Mesenchymal stem cell (in vitro differentiated cells and primary cell): ENCODE measurements at regions not wholly inside any gene's neighbourhood (a gene's known extent, or its start where the extent isn't known, plus 50 kb on each side); places are given as distances from the start of the nearest gene placed in this dataset.

Experiments
- DNase-seq: peaks from one replicate; pipeline ENCODE4 v3.0.0-alpha.2; 2013
- H2AFZ ChIP-seq: one replicate; pipeline ENCODE4 v1.6.1; 2013; ENCODE audit warnings: low read depth, mild to moderate bottlenecking, control low read depth, inconsistent platforms, low read length, moderate library complexity
- H2AK5ac ChIP-seq: 2 replicates; pipeline ENCODE4 v1.6.1; 2013; ENCODE audit warnings: low read length, moderate library complexity, mild to moderate bottlenecking, inconsistent platforms; ENCODE audit not compliant: severe bottlenecking
- H2BK120ac ChIP-seq: one replicate; pipeline ENCODE4 v1.6.1; 2013; ENCODE audit warnings: low read depth, mild to moderate bottlenecking, inconsistent platforms, low read length, moderate library complexity
- H2BK12ac ChIP-seq, 2 experiments: one replicate each; pipeline ENCODE4 v1.6.1; 2013; ENCODE audit warnings: inconsistent platforms in 2 of 2, low read length in 2 of 2, mild to moderate bottlenecking in 2 of 2, moderate library complexity in 2 of 2, control low read depth in 1 of 2
- H2BK15ac ChIP-seq: one replicate; pipeline ENCODE4 v1.6.1; 2013; ENCODE audit warnings: mild to moderate bottlenecking, low read depth, inconsistent platforms; ENCODE audit not compliant: poor library complexity, severe bottlenecking
- H2BK5ac ChIP-seq: 2 replicates; pipeline ENCODE4 v1.6.1; 2013; ENCODE audit warnings: low read depth, mild to moderate bottlenecking, low read length, control low read depth, inconsistent platforms; ENCODE audit not compliant: poor library complexity, severe bottlenecking
- H3K14ac ChIP-seq, 2 experiments: one replicate each; pipeline ENCODE4 v1.6.1; 2013; ENCODE audit warnings: inconsistent platforms in 2 of 2, low read length in 2 of 2, control low read depth in 1 of 2, mild to moderate bottlenecking in 1 of 2, moderate library complexity in 1 of 2
- H3K18ac ChIP-seq, 2 experiments: one replicate each; pipeline ENCODE4 v1.6.1; 2013; ENCODE audit warnings: inconsistent platforms in 2 of 2, low read length in 2 of 2, control low read depth in 1 of 2, low read depth in 1 of 2, mild to moderate bottlenecking in 1 of 2
- H3K23ac ChIP-seq, 2 experiments: one replicate each; pipeline ENCODE4 v1.6.1; 2013; ENCODE audit warnings: inconsistent platforms in 2 of 2, low read length in 2 of 2, mild to moderate bottlenecking in 2 of 2, moderate library complexity in 2 of 2, control low read depth in 1 of 2
- H3K27ac ChIP-seq: 2 replicates; pipeline ENCODE4 v1.5.1; 2013; ENCODE audit warnings: mild to moderate bottlenecking, moderate library complexity, low read length, control low read depth, inconsistent platforms; ENCODE audit not compliant: poor library complexity, severe bottlenecking
- H3K27me3 ChIP-seq, 2 experiments: 2 replicates each; pipeline versions ENCODE4 v1.6.1 to v1.7.0; 2013; ENCODE audit warnings: low read length in 2 of 2, mild to moderate bottlenecking in 2 of 2, moderate library complexity in 2 of 2, control low read depth in 1 of 2, inconsistent platforms in 1 of 2; ENCODE audit not compliant: control insufficient read depth in 1 of 2, insufficient read depth in 1 of 2
- H3K36me3 ChIP-seq, 2 experiments: 2 replicates each; pipeline versions ENCODE4 v1.6.1 to v1.7.0; 2013; ENCODE audit warnings: low read length in 2 of 2, control low read depth in 1 of 2, inconsistent platforms in 1 of 2, low read depth in 1 of 2, mild to moderate bottlenecking in 1 of 2; ENCODE audit not compliant: insufficient read depth in 2 of 2, control insufficient read depth in 1 of 2
- H3K4ac ChIP-seq, 2 experiments: one replicate each; pipeline ENCODE4 v1.6.1; 2013; ENCODE audit warnings: inconsistent platforms in 2 of 2, low read length in 2 of 2, mild to moderate bottlenecking in 2 of 2, moderate library complexity in 2 of 2, control low read depth in 1 of 2, low read depth in 1 of 2
- H3K4me1 ChIP-seq: 2 replicates; pipeline ENCODE4 v1.6.1; 2013; ENCODE audit warnings: low read depth, low read length, control low read depth; ENCODE audit not compliant: control insufficient read depth, insufficient read depth
- H3K4me2 ChIP-seq: 2 replicates; pipeline ENCODE4 v1.6.1; 2013; ENCODE audit warnings: low read length, mild to moderate bottlenecking, inconsistent platforms; ENCODE audit not compliant: poor library complexity, severe bottlenecking
- H3K4me3 ChIP-seq, 2 experiments: 2 replicates each; pipeline versions ENCODE4 v1.5.1 to v1.7.0; 2013; ENCODE audit warnings: low read length in 2 of 2, mild to moderate bottlenecking in 2 of 2, control low read depth in 1 of 2, low read depth in 1 of 2; ENCODE audit not compliant: insufficient read depth in 1 of 2
- H3K79me1 ChIP-seq: replicated peaks from 2 replicates; pipeline ENCODE4 v1.6.1; 2013; ENCODE audit warnings: mild to moderate bottlenecking, control low read depth, low read length, inconsistent platforms; ENCODE audit not compliant: poor library complexity, severe bottlenecking
- H3K9ac ChIP-seq: 2 replicates; pipeline ENCODE4 v1.7.0; 2013; ENCODE audit warnings: mild to moderate bottlenecking, low read length, moderate library complexity
- H3K9me3 ChIP-seq: 2 replicates; pipeline ENCODE4 v1.7.0; 2013; ENCODE audit warnings: mild to moderate bottlenecking, low read length; ENCODE audit not compliant: control insufficient read depth
- H4K8ac ChIP-seq: one replicate; pipeline ENCODE4 v1.6.1; 2013; ENCODE audit warnings: inconsistent platforms, mild to moderate bottlenecking, low read length, moderate library complexity
- H4K91ac ChIP-seq: one replicate; pipeline ENCODE4 v1.6.1; 2013; ENCODE audit warnings: mild to moderate bottlenecking, low read length, inconsistent platforms
- WGBS: methylation state at CpG from one replicate; pipeline ENCODE4 v1.1.7; 2013; ENCODE audit warnings: mixed read lengths; 5-methylcytosine and 5-hydroxymethylcytosine counted together

- DNase-seq, result no peak
- no peak overlapping the region for H2BK15ac ChIP-seq
- H3K23ac ChIP-seq, result no peak overlapping the region
- no peak overlapping the region for H4K91ac ChIP-seq
- H3K18ac ChIP-seq, result no peak overlapping the region
- H3K27ac ChIP-seq, result no peak overlapping the region
- H2BK12ac ChIP-seq, result no peak overlapping the region
- H3K79me1 ChIP-seq, result no peaks in the 10 kb centered on the region
- no peak overlapping the region for H3K4me2 ChIP-seq
- no peak overlapping the region for H2BK120ac ChIP-seq
- H4K8ac ChIP-seq, result no peak overlapping the region
- H3K4me1 ChIP-seq, result no peaks in the 10 kb centered on the region
- no peak overlapping the region for H2BK5ac ChIP-seq
- H3K9me3 ChIP-seq, result peaks cover 2% of the 10 kb centered on the region
- H3K9ac ChIP-seq, result no peak overlapping the region
- no peak overlapping the region for H3K4me3 ChIP-seq
- no peak overlapping the region for H3K4ac ChIP-seq
- no peak overlapping the region for H3K14ac ChIP-seq
- H3K27me3 ChIP-seq, result no peaks in the 10 kb centered on the region
- WGBS, result 11% methylated on average over 3 of the region's 3 CpGs
- no peaks in the 10 kb centered on the region for H3K36me3 ChIP-seq
- no peak overlapping the region for H2AFZ ChIP-seq
- H2AK5ac ChIP-seq, result no peak overlapping the region
These were observed 1281.1 kb downstream of the TMEM121 start for GRCh38 chr14:106807493-106807892.

- no peak overlapping the region for H2AFZ ChIP-seq
- no peak for DNase-seq
- H3K36me3 ChIP-seq, result no peaks in the 10 kb centered on the region
- H2AK5ac ChIP-seq, result no peak overlapping the region
- no peak overlapping the region for H3K4me3 ChIP-seq
- H4K91ac ChIP-seq, result no peak overlapping the region
- H3K27ac ChIP-seq, result no peak overlapping the region
- no peak overlapping the region for H2BK5ac ChIP-seq
- no peak overlapping the region for H3K23ac ChIP-seq
- no peaks in the 10 kb centered on the region for H3K79me1 ChIP-seq
- H4K8ac ChIP-seq, result no peak overlapping the region
- no peak overlapping the region for H3K14ac ChIP-seq
- H3K9me3 ChIP-seq, result peaks cover 2% of the 10 kb centered on the region
- no peak overlapping the region for H3K18ac ChIP-seq
- no peak overlapping the region for H3K4ac ChIP-seq
- no peak overlapping the region for H3K9ac ChIP-seq
- H3K27me3 ChIP-seq, result no peaks in the 10 kb centered on the region
- H3K4me2 ChIP-seq, result no peak overlapping the region
- no peak overlapping the region for H2BK120ac ChIP-seq
- WGBS, result 0% methylated on average over 1 of the region's 3 CpGs
- H2BK15ac ChIP-seq, result no peak overlapping the region
- no peaks in the 10 kb centered on the region for H3K4me1 ChIP-seq
- no peak overlapping the region for H2BK12ac ChIP-seq
These were observed 1282.1 kb downstream of the TMEM121 start for GRCh38 chr14:106808458-106808857.

GRCh38 chr14:106808907-106809306 lies 1282.5 kb downstream of the TMEM121 start:
- H4K91ac ChIP-seq, result no peak overlapping the region
- WGBS, result no CpG with 5 or more reads among the region's 2 CpGs
- H3K27me3 ChIP-seq, result no peaks in the 10 kb centered on the region
- no peaks in the 10 kb centered on the region for H3K4me1 ChIP-seq
- H3K9me3 ChIP-seq, result peaks cover 2% of the 10 kb centered on the region
- H3K4me2 ChIP-seq, result no peak overlapping the region
- H3K18ac ChIP-seq, result no peak overlapping the region
- H3K4ac ChIP-seq, result no peak overlapping the region
- H3K79me1 ChIP-seq, result no peaks in the 10 kb centered on the region
- H3K4me3 ChIP-seq, result no peak overlapping the region
- H2AK5ac ChIP-seq, result no peak overlapping the region
- no peak overlapping the region for H2BK120ac ChIP-seq
- no peak overlapping the region for H2BK5ac ChIP-seq
- H2BK12ac ChIP-seq, result no peak overlapping the region
- no peak overlapping the region for H3K27ac ChIP-seq
- H3K9ac ChIP-seq, result no peak overlapping the region
- no peak overlapping the region for H3K23ac ChIP-seq
- no peak overlapping the region for H2BK15ac ChIP-seq
- DNase-seq, result no peak
- no peaks in the 10 kb centered on the region for H3K36me3 ChIP-seq
- H3K14ac ChIP-seq, result no peak overlapping the region
- H2AFZ ChIP-seq, result no peak overlapping the region
- no peak overlapping the region for H4K8ac ChIP-seq

GRCh38 chr14:106809615-106810014 lies 1283.2 kb downstream of the TMEM121 start:
- Histone ChIP-seq H3K4me2 (no peak overlapping the region), H3K27ac (no peak overlapping the region), H3K18ac (no peak overlapping the region), H2BK15ac (no peak overlapping the region), H3K9ac (no peak overlapping the region), H2BK5ac (no peak overlapping the region), H2AFZ (no peak overlapping the region), H3K79me1 (no peaks in the 10 kb centered on the region), H2AK5ac (no peak overlapping the region), H2BK120ac (no peak overlapping the region), H3K9me3 (peaks cover 2% of the 10 kb centered on the region), H3K36me3 (no peaks in the 10 kb centered on the region), H3K23ac (no peak overlapping the region), H3K14ac (no peak overlapping the region), H4K8ac (no peak overlapping the region), H3K27me3 (no peaks in the 10 kb centered on the region), H3K4me3 (no peak overlapping the region), H3K4me1 (no peaks in the 10 kb centered on the region), H3K4ac (no peak overlapping the region), H2BK12ac (no peak overlapping the region), H4K91ac (no peak overlapping the region)
- DNase-seq, result no peak
- 56% methylated on average over 2 of the region's 2 CpGs for WGBS
